ENCODE measurements at regions not wholly inside any gene's neighbourhood (a gene's known extent, or its start where the extent isn't known, plus 50 kb on each side); places are given as distances from the start of the nearest gene placed in this dataset.
A peak's percentile ranks its signal among the peaks of the same experiment; 100 is the strongest.

GRCh38 chr14:71363946-71364925, 457.0 kb downstream of the PCNX1 start (continued):
- TF ChIP-seq ZBTB40 (IDR thresholded peaks at IDR 0.05) (no peak), ZBTB40 (CRISPR knock-in tag; IDR thresholded peaks at IDR 0.05) (no peak), PHTF2 (CRISPR knock-in tag; IDR thresholded peaks at IDR 0.05) (0 out of 2 replicates have a peak, but pooled peaks have one; percentile 35), ZNF175 (CRISPR knock-in tag; IDR thresholded peaks at IDR 0.05; ENCODE audit: low read depth) (peak; percentile 37; the same call in 1 of the 2 replicates), CEBPG (CRISPR knock-in tag; IDR thresholded peaks at IDR 0.05) (no peak), CEBPG (tag; conservative IDR thresholded peaks at IDR 0.05 in 1 of 2, IDR thresholded peaks at IDR 0.05 in 1 of 2) (peak in 1 of 2 experiments; percentile 38; a peak in 2 of 4 replicates), ZNF644 (tag; IDR thresholded peaks at IDR 0.05; ENCODE audit: low read depth) (0 out of 2 replicates have a peak, but pooled peaks have one; percentile 39), L3MBTL2 (IDR thresholded peaks at IDR 0.05) (0 out of 2 replicates have a peak, but pooled peaks have one; percentile 28), MTA1 (IDR thresholded peaks at IDR 0.05; ENCODE audit: borderline replicate concordance) (no peak), ZNF766 (CRISPR knock-in tag; conservative IDR thresholded peaks at IDR 0.05) (no peak), ZFPM2 (CRISPR knock-in tag; IDR thresholded peaks at IDR 0.05) (no peak)
- TF ChIP-seq, protein P1, sequence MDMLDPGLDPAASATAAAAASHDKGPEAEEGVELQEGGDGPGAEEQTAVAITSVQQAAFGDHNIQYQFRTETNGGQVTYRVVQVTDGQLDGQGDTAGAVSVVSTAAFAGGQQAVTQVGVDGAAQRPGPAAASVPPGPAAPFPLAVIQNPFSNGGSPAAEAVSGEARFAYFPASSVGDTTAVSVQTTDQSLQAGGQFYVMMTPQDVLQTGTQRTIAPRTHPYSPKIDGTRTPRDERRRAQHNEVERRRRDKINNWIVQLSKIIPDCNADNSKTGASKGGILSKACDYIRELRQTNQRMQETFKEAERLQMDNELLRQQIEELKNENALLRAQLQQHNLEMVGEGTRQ (CRISPR knock-in tag; IDR thresholded peaks at IDR 0.05): peak; percentile 23; the same call in 1 of the 2 replicates

Measured in K562 (cell line).